ENCODE measurements at regions not wholly inside any gene's neighbourhood (a gene's known extent, or its start where the extent isn't known, plus 50 kb on each side); places are given as distances from the start of the nearest gene placed in this dataset.

GRCh38 chrX:15158736-15159406 is 111.0 kb downstream of the ASB9 start:
- no peak overlapping the region for H3K9ac ChIP-seq (ENCODE audit: insufficient read depth in 1 of 2, low read depth in 2 of 2, low read length in 2 of 2)
- CTCF ChIA-PET (ENCODE audit: low intra/inter-chr PET ratio) = no interaction called here
- H3K9me3 ChIP-seq (replicated peaks; ENCODE audit: control insufficient read depth, insufficient read depth, low read depth, low read length) = no peaks in the 10 kb centered on the region
- no peak for DNase-seq (ENCODE audit: extremely low read depth in 1 of 4, low spot score in 3 of 4)
- POLR2A ChIA-PET = no interaction called here
- in situ Hi-C loops (cut with MboI) (no loop called here), intact Hi-C loops (cut with micrococcal nuclease) (no loop called here)
- no peaks in the 10 kb centered on the region for H3K27me3 ChIP-seq (ENCODE audit: control insufficient read depth in 2 of 2, insufficient read depth in 2 of 2, low read length in 2 of 2)
- no peak overlapping the region for H3K4me2 ChIP-seq (ENCODE audit: insufficient read depth, low read length)
- H2AFZ ChIP-seq (ENCODE audit: low read depth, low read length) = no peak overlapping the region
- H3K79me2 ChIP-seq (ENCODE audit: control insufficient read depth, insufficient read depth, low read length) = no peaks in the 10 kb centered on the region
- TF ChIP-seq RB1 (IDR thresholded peaks at IDR 0.05; ENCODE audit: low read depth) = no peak
- no peak for FAIRE-seq
- WGBS (ENCODE audit: insufficient coverage, low coverage, missing lambda C conversion rate) = 17% methylated on average over 7 of the region's 7 CpGs
- no peak overlapping the region for H3K4me3 ChIP-seq
- ATAC-seq = no peak
- no peaks in the 10 kb centered on the region for H3K36me3 ChIP-seq (ENCODE audit: control insufficient read depth, insufficient read depth, low read length)
- no peaks in the 10 kb centered on the region for H3K9me1 ChIP-seq (ENCODE audit: control insufficient read depth, insufficient read depth, low read length)
- H4K20me1 ChIP-seq (replicated peaks; ENCODE audit: control insufficient read depth, insufficient read depth, low read length) = no peaks in the 10 kb centered on the region
- no peaks in the 10 kb centered on the region; a peak in 2 of 5 replicates for H3K4me1 ChIP-seq (replicated peaks in 1 of 2; ENCODE audit: control insufficient read depth in 2 of 2, insufficient read depth in 2 of 2, low read length in 2 of 2)
- no TSS peak for BruUV-seq (replicated peaks)
- H3K27ac ChIP-seq (ENCODE audit: extremely low read depth, low read depth, low read length) = no peak overlapping the region

GRCh38 chrX:15158350-15158735 is 111.5 kb downstream of the ASB9 start:
- no peak for TF ChIP-seq KAT8 (IDR thresholded peaks at IDR 0.05; ENCODE audit: low read depth)
- TF ChIP-seq SMAD1 (IDR thresholded peaks at IDR 0.05; ENCODE audit: low read depth, low read length, partially characterized antibody) = no peak
- no peak for TF ChIP-seq ZNF766 (CRISPR knock-in tag; conservative IDR thresholded peaks at IDR 0.05)
- TF ChIP-seq TRIM28 (IDR thresholded peaks at IDR 0.05) = no peak
- no peak for TF ChIP-seq ATF1 (CRISPR knock-in tag; IDR thresholded peaks at IDR 0.05)
- no peak for TF ChIP-seq ATF1 (tag; IDR thresholded peaks at IDR 0.05)
- TF ChIP-seq MEIS2 (IDR thresholded peaks at IDR 0.05; ENCODE audit: partially characterized antibody) = no peak
- TF ChIP-seq E4F1 (CRISPR knock-in tag; IDR thresholded peaks at IDR 0.05; ENCODE audit: borderline replicate concordance) = no peak
- TF ChIP-seq POLR2AphosphoS2 (IDR thresholded peaks at IDR 0.05; ENCODE audit: low read length) = no peak
- no peak for TF ChIP-seq FOXJ2 (tag; IDR thresholded peaks at IDR 0.05)
- no peak for TF ChIP-seq SIN3B (IDR thresholded peaks at IDR 0.05; ENCODE audit: low read depth)
- no peak for TF ChIP-seq BACH1 (tag; IDR thresholded peaks at IDR 0.05)
- no peak for TF ChIP-seq SAFB2 (IDR thresholded peaks at IDR 0.05; ENCODE audit: borderline replicate concordance, low read depth, low read length, severe bottlenecking)
- TF ChIP-seq ZNF551 (CRISPR knock-in tag; IDR thresholded peaks at IDR 0.05) = no peak
- TF ChIP-seq ZNF232 (CRISPR knock-in tag; IDR thresholded peaks at IDR 0.05) = no peak
- TF ChIP-seq ZNF589 (CRISPR knock-in tag; IDR thresholded peaks at IDR 0.05; ENCODE audit: low read depth) = no peak
- H3K79me2 ChIP-seq (ENCODE audit: control insufficient read depth, insufficient read depth, low read length) = no peaks in the 10 kb centered on the region
- no peaks in the 10 kb centered on the region; a peak in 2 of 5 replicates for H3K4me1 ChIP-seq (replicated peaks in 1 of 2; ENCODE audit: control insufficient read depth in 2 of 2, insufficient read depth in 2 of 2, low read length in 2 of 2)
- no peak overlapping the region for H3K9ac ChIP-seq (ENCODE audit: insufficient read depth in 1 of 2, low read depth in 2 of 2, low read length in 2 of 2)
- no peaks in the 10 kb centered on the region for H3K9me3 ChIP-seq (replicated peaks; ENCODE audit: control insufficient read depth, insufficient read depth, low read depth, low read length)
- H3K36me3 ChIP-seq (ENCODE audit: control insufficient read depth, insufficient read depth, low read length) = no peaks in the 10 kb centered on the region
- no peaks in the 10 kb centered on the region for H3K27me3 ChIP-seq (ENCODE audit: control insufficient read depth in 2 of 2, insufficient read depth in 2 of 2, low read length in 2 of 2)
- no peak overlapping the region for H3K4me2 ChIP-seq (ENCODE audit: insufficient read depth, low read length)
- intact Hi-C loops (cut with micrococcal nuclease) (no loop called here), in situ Hi-C loops (cut with MboI) (no loop called here)
- H3K4me3 ChIP-seq = no peak overlapping the region
- DNase-seq (ENCODE audit: extremely low read depth in 1 of 4, low spot score in 3 of 4) = no peak
- 0% methylated on average over 1 of the region's 1 CpG for WGBS (ENCODE audit: insufficient coverage, low coverage, missing lambda C conversion rate)
- CTCF ChIA-PET (ENCODE audit: low intra/inter-chr PET ratio) = no interaction called here
- no peak overlapping the region for H2AFZ ChIP-seq (ENCODE audit: low read depth, low read length)
- H3K27ac ChIP-seq (ENCODE audit: extremely low read depth, low read depth, low read length) = no peak overlapping the region
- H4K20me1 ChIP-seq (replicated peaks; ENCODE audit: control insufficient read depth, insufficient read depth, low read length) = no peaks in the 10 kb centered on the region
- BruUV-seq (replicated peaks) = no TSS peak
- FAIRE-seq = no peak
- ATAC-seq = no peak
- POLR2A ChIA-PET = no interaction called here
- no peaks in the 10 kb centered on the region for H3K9me1 ChIP-seq (ENCODE audit: control insufficient read depth, insufficient read depth, low read length)

All from K562 (cell line).